Activated T-cell treated with anti-CD3 and anti-CD28 coated beads for 48 hours (primary cell): ENCODE measurements at regions not wholly inside any gene's neighbourhood (a gene's known extent, or its start where the extent isn't known, plus 50 kb on each side); places are given as distances from the start of the nearest gene placed in this dataset.

ENCODE experiments used
- DNase-seq: peaks from one replicate; pipeline ENCODE4 v3.0.0-alpha.2; 2020; ENCODE audit warnings: low read depth

DNA sequence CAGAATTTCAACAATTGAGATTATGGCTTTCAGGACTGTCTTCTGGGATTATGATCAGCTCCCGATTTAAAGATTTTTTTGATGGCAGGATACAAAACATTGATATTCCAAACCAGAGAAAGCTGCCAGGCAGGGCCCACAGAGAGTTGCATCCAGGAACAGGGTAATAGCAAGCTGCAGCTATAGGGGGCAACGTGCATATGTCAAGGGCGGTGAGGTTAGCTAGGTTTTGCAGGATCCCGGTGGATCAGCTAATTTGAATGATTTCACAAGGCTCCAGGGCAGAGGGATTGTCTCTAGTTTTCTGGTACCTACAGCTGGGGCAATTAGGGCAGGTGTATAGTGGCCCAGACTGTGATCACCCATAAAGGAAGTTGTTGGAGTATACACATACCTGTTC, 339.4 kb downstream of the CHSY3 start:
- DNase-seq = no peak

DNA sequence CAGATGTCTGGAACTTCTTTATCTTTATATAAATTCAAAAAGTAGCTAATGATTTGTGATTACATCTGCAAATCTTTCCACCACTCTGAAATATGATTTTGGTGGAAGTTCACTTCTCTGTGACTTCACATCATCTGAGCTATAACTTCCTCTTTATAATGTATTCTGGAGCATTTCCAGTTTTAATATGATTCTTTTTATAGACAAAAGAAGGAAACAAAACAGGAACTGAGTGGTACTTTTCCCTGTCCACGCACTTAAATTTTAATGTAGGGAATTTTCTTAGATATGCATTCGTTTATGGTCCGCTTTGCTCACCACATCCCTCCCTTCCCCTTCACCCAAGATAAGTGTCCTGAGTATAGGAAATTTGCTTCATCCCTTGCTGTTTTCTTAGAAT, 333.5 kb downstream of the CHSY3 start:
- no peak for DNase-seq
